Right lobe of liver (tissue), 4 donors: ENCODE measurements at regions not wholly inside any gene's neighbourhood (a gene's known extent, or its start where the extent isn't known, plus 50 kb on each side); places are given as distances from the start of the nearest gene placed in this dataset.

Experiments
- CTCF ChIP-seq, 4 donors: fragments of 200-600 bp in 3 of 4; fragments of 450-650 bp in 1 of 4; IDR thresholded peaks; one replicate each; pipeline versions ENCODE4 v1.5.1 to v1.8.0; 2016 to 2022; ENCODE audit warnings: antibody characterized with exemption in 4 of 4, mild to moderate bottlenecking in 2 of 4
- POLR2A ChIP-seq: fragments of 450-650 bp; IDR thresholded peaks from one replicate; pipeline ENCODE4 v1.6.1; 2017; ENCODE audit warnings: antibody characterized with exemption, mild to moderate bottlenecking
- donor health status: DM: no; HTN: no; CAD: no.
- donor health status: DM: no; HTN: no; CAD: no.
- donor health status: DM: no; HTN: yes; CAD: no.

GRCh38 chr18:78207942-78208341 is 771.7 kb upstream of the SALL3 start:
- TF ChIP-seq CTCF (IDR thresholded peaks at IDR 0.05) (no peak), POLR2A (no peak)
